Activated CD4-positive, alpha-beta T cell treated with anti-CD3 and anti-CD28 coated beads, Interleukin-2, amount 50 U/mL, for 24 hours (primary cell): ENCODE measurements at regions not wholly inside any gene's neighbourhood (a gene's known extent, or its start where the extent isn't known, plus 50 kb on each side); places are given as distances from the start of the nearest gene placed in this dataset.
"Not testable (repeated sequence)": the region's sequence is repeated elsewhere in the genome, so short reads cannot be mapped to it uniquely, and the experiment has no call there.

Experiments used
- DNase-seq, 2 donors: peaks; one replicate each; pipeline ENCODE4 v3.0.0-alpha.2; 2020; ENCODE audit warnings: low read depth in 1 of 2, low spot score in 1 of 2

DNA sequence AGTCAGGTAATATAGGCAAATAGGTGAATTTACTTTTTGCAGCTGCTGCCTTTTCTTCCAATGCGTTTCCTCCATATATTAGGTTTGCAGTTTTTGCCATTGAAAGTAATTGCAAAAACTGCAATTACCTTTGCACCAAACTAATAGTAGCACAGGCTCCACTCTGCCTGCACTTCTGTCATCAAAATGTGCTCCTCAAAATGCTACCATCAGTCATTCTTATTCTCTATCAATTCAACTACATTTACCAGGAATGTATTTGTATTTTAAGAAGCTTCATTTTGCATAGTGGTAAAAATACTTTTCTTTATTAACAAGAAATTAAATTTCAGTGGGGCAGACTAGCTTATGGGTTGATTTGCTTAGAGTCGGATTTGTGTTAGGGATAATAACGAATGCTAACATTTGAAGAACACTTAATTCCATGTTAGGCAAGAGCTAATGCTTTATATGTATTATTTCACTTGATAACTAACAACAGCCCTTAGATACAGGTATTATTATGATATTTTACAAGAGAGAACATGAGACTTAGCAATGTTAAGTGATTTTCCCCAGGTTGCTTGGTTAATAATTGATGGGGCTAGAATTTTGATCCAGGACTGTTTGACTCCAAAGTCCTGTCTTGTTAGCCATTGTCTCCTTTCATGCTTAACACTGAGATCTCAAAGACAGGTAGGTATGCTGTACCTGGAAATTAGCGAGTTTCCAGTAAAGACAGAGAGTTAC lies 300.4 kb downstream of the MAN2A1 start:
- DNase-seq = no peak

- no peak for DNase-seq
Measured at GRCh38 chr5:109990723-109991359, 301.1 kb downstream of the MAN2A1 start.

DNA sequence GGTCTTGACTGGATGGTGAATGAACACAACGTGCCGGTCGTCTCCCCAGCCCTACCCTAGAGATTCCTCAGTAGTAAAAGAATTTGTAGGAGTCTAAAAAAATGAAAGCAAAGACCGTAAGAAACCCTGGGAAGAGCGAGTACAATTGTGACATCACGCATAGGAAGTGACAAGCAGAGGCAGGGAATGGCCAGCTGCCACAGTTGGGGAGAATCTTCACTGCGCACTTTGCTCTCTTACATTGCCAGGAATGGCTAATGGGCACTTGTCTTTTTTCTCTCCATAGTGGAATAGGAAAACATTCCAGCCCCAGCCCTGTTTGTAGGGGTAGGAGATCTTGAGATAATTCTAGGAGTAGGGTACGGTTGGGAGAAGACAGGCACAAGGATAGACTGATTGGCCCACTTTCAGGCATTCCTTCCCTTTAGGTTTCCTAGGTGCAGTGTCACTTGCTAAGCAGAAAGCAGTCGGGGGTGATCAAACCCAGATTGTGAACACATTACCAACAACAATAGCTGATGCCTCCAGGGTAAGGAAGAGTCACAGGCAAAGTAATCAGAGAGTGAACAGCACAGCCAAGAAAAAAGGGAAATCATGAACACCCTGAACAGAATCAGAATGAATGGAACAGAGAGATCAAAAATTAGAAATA lies 302.7 kb downstream of the MAN2A1 start:
- DNase-seq = no peak

DNA sequence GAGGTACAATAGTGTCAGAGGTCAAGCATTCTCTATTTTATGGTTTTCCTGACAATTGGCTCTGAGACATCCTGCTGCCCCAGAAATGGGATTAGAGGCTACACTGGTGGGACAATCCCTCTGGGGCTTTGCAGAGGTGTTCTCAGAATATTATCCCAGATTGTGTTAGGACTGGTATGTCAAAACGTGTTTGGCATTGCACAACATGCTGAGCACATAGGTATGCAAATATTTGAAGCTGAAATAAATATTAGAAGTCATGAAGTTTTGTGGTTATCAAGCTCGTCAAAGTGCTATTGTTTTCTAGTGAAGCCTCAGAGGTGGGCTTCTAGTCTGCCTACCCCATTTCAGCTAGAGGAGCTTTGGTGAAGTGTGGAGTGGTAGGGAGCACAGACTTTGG lies 304.4 kb downstream of the MAN2A1 start:
- DNase-seq = no peak

GRCh38 chr5:109996246-109996645 lies 306.5 kb downstream of the MAN2A1 start:
- DNase-seq = no peak

DNA sequence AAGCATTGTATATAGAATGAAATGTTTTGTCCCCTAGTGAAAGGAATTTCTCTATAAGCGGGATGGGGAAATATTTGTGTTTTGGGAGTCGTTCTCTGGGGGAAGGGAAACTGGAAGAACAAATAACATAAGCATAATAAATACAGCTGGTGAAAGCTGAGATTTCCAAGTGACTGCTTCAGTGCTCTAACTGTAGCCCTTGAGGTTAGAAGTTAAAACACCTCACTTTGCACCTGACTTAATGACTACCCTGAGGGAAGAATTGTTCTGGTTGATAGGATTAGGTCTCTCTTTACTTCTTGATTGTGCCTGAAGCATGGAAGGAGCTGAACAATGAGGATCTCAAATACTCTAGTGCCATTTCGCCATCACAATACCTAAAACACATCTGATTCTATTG lies 307.4 kb downstream of the MAN2A1 start:
- DNase-seq = no peak

- no peak for DNase-seq
Measured at GRCh38 chr5:109998208-109998607, 308.5 kb downstream of the MAN2A1 start.

GRCh38 chr5:109998726-109999125 lies 309.0 kb downstream of the MAN2A1 start:
- DNase-seq = no peak

- DNase-seq = no peak
Measured at GRCh38 chr5:110001648-110002047, 311.9 kb downstream of the MAN2A1 start.

DNA sequence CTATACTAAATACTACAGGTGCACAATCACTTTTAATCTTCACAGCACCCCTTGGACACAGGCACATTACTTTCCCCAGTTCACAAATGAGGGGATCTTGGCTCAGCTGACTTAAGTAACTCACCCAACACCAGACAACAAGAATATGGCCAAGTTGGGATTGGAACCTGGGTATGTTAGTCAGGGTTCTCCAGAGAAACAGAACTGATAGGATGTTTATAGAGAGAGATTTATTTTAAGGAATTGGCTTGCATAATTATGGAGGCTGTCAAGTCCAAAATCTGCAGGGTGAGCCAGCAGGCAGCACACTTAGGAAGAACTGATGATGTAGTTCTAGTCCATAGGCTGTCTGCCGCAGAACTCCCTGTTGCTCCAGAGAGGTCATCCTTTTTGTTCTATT lies 312.9 kb downstream of the MAN2A1 start:
- DNase-seq = no peak

DNA sequence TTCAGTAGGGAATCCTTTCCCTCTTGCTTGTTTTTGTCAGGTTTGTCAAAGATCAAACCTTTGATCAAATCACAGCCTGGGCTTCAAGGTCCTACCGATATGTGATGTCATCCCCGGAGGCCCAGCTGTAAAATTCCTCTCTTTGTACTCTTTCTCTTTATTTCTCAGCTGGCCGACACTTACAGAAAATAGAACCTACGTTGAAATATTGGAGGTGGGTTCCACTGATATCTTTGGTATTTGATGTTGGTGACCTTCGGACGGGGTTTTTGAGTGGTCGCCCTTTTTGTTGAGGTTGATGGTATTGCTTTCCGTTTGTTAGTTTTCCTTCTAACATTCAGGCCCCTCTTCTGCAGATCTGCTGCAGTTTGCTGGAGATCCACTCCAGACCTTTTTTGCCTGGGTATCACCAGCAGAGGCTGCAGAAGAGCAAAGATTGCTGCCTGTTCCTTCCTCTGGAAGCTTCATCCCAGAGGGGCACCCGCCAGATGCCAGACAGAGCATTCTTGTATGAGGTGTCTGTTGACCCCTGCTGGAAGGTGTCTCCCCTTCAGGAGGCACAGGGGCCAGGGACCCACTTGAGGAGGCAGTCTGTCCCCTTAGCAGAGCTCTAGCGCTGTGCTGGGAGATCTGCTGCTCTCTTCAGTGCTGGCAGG lies 316.3 kb downstream of the MAN2A1 start:
- DNase-seq = not testable (repeated sequence)

DNA sequence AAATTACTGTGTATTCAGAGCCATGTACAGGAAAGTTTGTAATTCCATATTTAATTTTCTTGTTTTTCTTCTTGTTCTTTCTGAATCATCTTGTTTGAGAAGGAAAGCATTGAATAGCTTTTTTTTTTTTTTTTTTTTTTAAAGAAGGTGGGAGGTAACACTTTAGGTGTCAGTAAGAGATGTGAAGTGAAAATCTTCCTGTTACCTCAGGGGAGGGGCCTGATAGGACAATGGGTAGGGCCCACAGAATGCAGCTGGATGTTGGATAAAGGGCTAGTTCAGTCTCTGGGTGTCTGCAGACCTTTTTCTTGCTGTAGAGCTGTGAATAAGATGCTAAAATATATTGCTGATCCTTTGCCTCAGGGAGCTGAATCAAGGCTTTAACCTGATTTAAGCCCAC lies 317.4 kb downstream of the MAN2A1 start:
- DNase-seq = no peak

GRCh38 chr5:110008131-110008530 lies 318.4 kb downstream of the MAN2A1 start:
- DNase-seq = no peak

- no peak for DNase-seq
Measured at GRCh38 chr5:110012145-110012544, 322.4 kb downstream of the MAN2A1 start.

- DNase-seq = no peak
Measured at GRCh38 chr5:110013017-110013416, 323.3 kb downstream of the MAN2A1 start.

DNA sequence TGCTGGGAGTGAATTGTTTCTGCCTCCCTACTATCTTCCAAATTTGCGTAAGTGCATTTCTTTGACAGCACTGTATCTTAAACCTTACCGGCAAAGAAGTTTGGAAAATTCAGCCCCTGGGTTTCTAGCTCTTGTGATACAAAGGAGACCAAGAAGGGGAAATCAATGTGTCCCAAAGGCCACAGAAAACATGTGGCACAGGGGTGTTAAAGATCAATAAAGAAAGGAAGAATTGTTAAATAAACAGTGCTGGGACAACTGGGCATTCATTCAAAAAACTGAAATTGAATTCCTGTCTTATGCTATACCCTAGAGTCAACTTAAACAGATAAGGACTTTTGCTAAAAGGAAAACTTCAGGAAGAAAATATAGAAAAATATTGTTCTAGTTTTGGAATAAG lies 328.1 kb downstream of the MAN2A1 start:
- no peak for DNase-seq

DNA sequence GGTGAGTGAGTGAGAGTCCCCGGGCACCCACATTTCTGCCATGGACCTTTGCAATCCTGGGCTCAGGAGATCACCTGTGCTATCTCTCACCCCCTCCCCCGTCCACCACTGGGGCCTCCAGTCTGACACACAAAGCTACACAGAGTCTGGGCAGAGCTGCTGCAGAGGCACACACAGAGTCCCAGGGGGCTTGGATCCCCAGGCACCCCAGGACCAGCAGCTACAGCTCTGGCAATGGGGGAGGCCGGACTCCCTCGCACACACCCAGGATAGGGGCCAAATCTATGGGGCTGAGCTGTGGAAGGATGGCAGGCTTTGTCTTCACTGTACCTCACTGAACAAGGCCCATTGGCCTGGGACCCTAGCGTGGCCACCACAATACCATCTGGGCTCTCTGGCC lies 328.8 kb downstream of the MAN2A1 start:
- no peak for DNase-seq

DNA sequence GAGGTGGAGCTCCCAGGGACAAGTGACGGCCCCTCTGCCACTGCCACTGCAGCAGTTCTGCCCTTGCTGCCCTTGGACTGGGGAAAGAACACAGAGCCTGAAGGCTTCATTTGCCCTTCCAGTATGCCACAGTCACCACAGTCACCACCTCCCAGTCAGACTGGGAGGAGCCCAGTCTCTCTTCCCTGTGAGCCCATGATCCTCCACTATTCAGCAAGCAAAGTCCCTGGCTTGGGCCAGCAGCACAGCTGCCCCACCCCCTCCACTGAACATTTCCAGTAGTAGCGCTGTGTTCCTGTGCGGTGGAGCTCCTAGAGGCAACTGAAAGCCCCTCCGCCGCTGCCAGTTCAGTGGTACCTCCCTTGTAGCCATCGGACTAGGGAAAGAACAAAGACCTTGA lies 329.4 kb downstream of the MAN2A1 start:
- DNase-seq = no peak

- DNase-seq = no peak
Measured at GRCh38 chr5:110019780-110020179, 330.1 kb downstream of the MAN2A1 start.

DNA sequence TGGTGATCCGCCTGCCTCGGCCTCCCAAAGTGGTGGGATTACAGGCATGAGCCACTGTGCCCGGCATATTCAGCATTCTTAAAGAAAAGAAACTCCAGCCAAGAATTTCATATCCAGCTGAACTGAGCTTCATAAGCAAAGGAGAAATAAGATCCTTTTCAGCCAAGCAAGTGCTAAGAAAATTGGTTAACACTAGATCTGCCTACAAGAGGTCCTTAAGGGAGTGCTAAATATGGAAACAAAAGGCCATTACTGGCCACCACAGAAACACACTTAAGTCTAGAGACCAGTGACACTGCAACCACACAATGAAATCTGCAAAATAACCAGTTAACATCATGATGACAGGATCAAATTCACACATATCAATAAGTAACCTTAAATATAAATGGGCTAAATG lies 331.5 kb downstream of the MAN2A1 start:
- DNase-seq = no peak

- DNase-seq = no peak
Measured at GRCh38 chr5:110025160-110025559, 335.4 kb downstream of the MAN2A1 start.
